Esophagus squamous epithelium (tissue), 5 donors: ENCODE measurements at regions not wholly inside any gene's neighbourhood (a gene's known extent, or its start where the extent isn't known, plus 50 kb on each side); places are given as distances from the start of the nearest gene placed in this dataset.
"Not testable (repeated sequence)": the region's sequence is repeated elsewhere in the genome, so short reads cannot be mapped to it uniquely, and the experiment has no call there.

Source experiments
- DNase-seq: peaks from one replicate; lab custom pipeline; 2025; lab: John Stamatoyannopoulos, UW
- H3K27ac ChIP-seq, 4 donors: fragments of 200-600 bp; sonication (generic); one replicate each; pipeline ENCODE4 v1.5.1; 2016 to 2019; ENCODE audit warnings: mild to moderate bottlenecking in 1 of 4
- H3K27me3 ChIP-seq, 4 donors: fragments of 200-600 bp; sonication (generic); 1 replicate in 3 of 4; 2 replicates in 1 of 4; pipeline versions ENCODE4 v1.5.1 to v1.6.0; 2017 to 2021; ENCODE audit warnings: antibody characterized with exemption in 1 of 4
- H3K36me3 ChIP-seq, 3 donors: fragments of 200-600 bp; sonication (generic); one replicate each; pipeline ENCODE4 v1.5.1; 2016 to 2019
- H3K4me1 ChIP-seq, 3 donors: fragments of 200-600 bp; sonication (generic); one replicate each; pipeline ENCODE4 v1.5.1; 2017 to 2019
- H3K4me3 ChIP-seq, 4 donors: fragments of 200-600 bp; sonication (generic); 1 replicate in 3 of 4; 2 replicates in 1 of 4; pipeline ENCODE4 v1.5.1; 2016 to 2019; ENCODE audit warnings: mild to moderate bottlenecking in 2 of 4, moderate library complexity in 1 of 4
- H3K9me3 ChIP-seq, 3 donors: fragments of 200-600 bp; sonication (generic); one replicate each; pipeline ENCODE4 v1.5.1; 2016 to 2019
- POLR2A ChIP-seq, 4 donors: fragments of 450-650 bp; IDR thresholded peaks; one replicate each; pipeline ENCODE4 v1.6.1; 2017; ENCODE audit warnings: antibody characterized with exemption in 4 of 4, mild to moderate bottlenecking in 4 of 4, moderate library complexity in 3 of 4
- WGBS, 2 donors: methylation state at CpG; one replicate each; pipeline ENCODE4 v1.1.5; 2018; 5-methylcytosine and 5-hydroxymethylcytosine counted together
- intact Hi-C: fragments of 100-400 bp; cut with DNase I; formaldehyde crosslinking; loops from one replicate; pipeline ENCODE4 v1.15.0; 2022
- TF ChIP-seq, protein P1 (sequence below), 6 experiments: fragments of 450-650 bp in 4 of 6; fragments of 200-600 bp in 2 of 6; sonication (generic) in 2 of 6; IDR thresholded peaks; one replicate each; pipeline ENCODE4 v1.5.1; 2016 to 2019; ENCODE audit warnings: antibody characterized with exemption in 6 of 6, mild to moderate bottlenecking in 4 of 6, moderate library complexity in 4 of 6
- donor health status: DM: yes; HTN: yes; CAD: no.

DNA sequence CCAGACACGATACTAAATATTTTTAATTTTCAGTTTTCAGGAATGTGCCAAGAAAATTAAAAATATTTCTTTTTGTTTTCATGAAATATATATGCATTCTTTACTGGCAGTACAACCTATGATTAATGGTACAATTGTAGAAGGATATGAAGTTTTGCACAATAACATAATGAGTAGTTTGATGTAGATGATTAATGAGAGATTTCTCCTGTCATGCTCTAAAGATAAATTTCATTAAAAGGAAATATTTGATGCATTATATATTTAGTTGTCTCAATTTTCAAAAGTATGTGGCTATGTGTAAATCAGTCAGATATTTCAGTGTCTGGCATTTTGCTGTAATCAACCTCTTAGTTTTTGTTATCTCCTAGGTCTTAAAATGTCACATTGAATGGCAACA is 940.2 kb upstream of the MDGA2 start:
- no peak for TF ChIP-seq POLR2A (IDR thresholded peaks at IDR 0.05)
- TF ChIP-seq, protein P1, sequence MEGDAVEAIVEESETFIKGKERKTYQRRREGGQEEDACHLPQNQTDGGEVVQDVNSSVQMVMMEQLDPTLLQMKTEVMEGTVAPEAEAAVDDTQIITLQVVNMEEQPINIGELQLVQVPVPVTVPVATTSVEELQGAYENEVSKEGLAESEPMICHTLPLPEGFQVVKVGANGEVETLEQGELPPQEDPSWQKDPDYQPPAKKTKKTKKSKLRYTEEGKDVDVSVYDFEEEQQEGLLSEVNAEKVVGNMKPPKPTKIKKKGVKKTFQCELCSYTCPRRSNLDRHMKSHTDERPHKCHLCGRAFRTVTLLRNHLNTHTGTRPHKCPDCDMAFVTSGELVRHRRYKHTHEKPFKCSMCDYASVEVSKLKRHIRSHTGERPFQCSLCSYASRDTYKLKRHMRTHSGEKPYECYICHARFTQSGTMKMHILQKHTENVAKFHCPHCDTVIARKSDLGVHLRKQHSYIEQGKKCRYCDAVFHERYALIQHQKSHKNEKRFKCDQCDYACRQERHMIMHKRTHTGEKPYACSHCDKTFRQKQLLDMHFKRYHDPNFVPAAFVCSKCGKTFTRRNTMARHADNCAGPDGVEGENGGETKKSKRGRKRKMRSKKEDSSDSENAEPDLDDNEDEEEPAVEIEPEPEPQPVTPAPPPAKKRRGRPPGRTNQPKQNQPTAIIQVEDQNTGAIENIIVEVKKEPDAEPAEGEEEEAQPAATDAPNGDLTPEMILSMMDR (IDR thresholded peaks at IDR 0.05): no peak
- H3K27ac ChIP-seq: no peak overlapping the region
- intact Hi-C loops: no loop called here
- H3K27me3 ChIP-seq: no peaks in the 10 kb centered on the region
- H3K4me1 ChIP-seq: no peaks in the 10 kb centered on the region
- no peak for DNase-seq
- no peak overlapping the region for H3K4me3 ChIP-seq
- H3K36me3 ChIP-seq: no peaks in the 10 kb centered on the region
- WGBS, 2 donors: 69 to 94% methylated on average over 1 of the region's 1 CpG
- H3K9me3 ChIP-seq: no peaks in the 10 kb centered on the region

- TF ChIP-seq, protein P1 (IDR thresholded peaks at IDR 0.05): no peak
- no peak for TF ChIP-seq POLR2A (IDR thresholded peaks at IDR 0.05)
- Histone ChIP-seq H3K4me3 (no peak overlapping the region), H3K27me3 (no peaks in the 10 kb centered on the region)
These were observed 938.6 kb upstream of the MDGA2 start for GRCh38 chr14:48614003-48614402.

DNA sequence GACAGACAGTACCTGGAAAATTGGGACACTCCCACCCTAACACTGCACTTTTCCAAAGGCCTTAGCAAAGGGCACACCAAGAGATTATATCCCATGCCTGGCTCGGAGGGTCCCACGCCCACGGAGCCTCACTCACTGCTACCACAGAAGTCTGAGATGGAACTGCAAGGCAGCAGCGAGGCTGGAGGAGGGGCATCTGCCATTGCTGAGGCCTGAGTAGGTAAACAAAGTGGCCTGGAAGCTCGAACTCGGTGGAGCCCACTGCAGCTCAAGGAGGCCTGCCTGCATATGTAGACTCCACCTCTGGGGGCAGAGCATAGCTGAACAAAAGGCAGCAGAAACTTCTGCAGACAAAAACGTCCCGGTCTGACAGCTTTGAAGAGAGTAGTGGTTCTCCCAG is 931.6 kb upstream of the MDGA2 start:
- DNase-seq, intact Hi-C loops, H3K36me3 ChIP-seq, H3K4me1 ChIP-seq, H3K4me3 ChIP-seq, H3K27ac ChIP-seq, H3K27me3 ChIP-seq: not testable (repeated sequence)
- WGBS, 2 donors: 53 to 82% methylated on average over 3 to 4 of the region's 8 CpGs
- peaks cover 0 to 11% (median 0%) of the 10 kb centered on the region in 3 donors for H3K9me3 ChIP-seq

More at GRCh38 chr14:48614003-48614402, 938.6 kb upstream of the MDGA2 start:
- intact Hi-C loops: no loop called here
- DNase-seq: no peak
- Histone ChIP-seq H3K27ac (no peak overlapping the region), H3K4me1 (no peaks in the 10 kb centered on the region), H3K36me3 (no peaks in the 10 kb centered on the region), H3K9me3 (no peaks in the 10 kb centered on the region)
- WGBS, 2 donors: 68 to 90% methylated on average over 2 of the region's 2 CpGs

GRCh38 chr14:48598458-48598857 is 923.1 kb upstream of the MDGA2 start:
- TF ChIP-seq, protein P1 (IDR thresholded peaks at IDR 0.05): no peak
- no peak for TF ChIP-seq POLR2A (IDR thresholded peaks at IDR 0.05)
- Histone ChIP-seq H3K27me3 (no peaks in the 10 kb centered on the region), H3K27ac (no peak overlapping the region), H3K9me3 (no peaks in the 10 kb centered on the region), H3K4me3 (no peak overlapping the region), H3K4me1 (no peaks in the 10 kb centered on the region), H3K36me3 (no peaks in the 10 kb centered on the region)
- DNase-seq: no peak
- 67 to 89% methylated on average over 1 to 2 of the region's 7 CpGs for WGBS, 2 donors
- intact Hi-C loops: no loop called here

DNA sequence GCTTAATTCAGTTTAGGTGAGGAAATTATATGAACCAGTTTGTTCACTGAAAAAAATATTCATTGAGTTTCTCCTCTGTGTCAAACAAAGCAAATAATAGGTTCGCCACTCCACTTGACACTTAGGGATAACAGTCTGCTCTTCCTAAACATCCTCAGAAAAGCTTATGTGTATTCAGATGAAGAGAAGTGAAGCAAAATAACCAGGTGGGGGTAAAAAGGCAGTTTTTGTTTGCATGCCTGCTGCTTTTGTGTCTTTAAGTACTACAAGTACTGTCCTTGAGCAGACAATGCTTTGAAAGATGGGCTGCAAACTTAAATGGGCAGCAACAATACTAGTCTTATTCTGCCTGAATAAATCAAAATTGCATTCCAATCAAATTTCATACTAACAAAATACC is 910.7 kb upstream of the MDGA2 start:
- no peak for DNase-seq
- no peaks in the 10 kb centered on the region for H3K27me3 ChIP-seq
- no peaks in the 10 kb centered on the region for H3K9me3 ChIP-seq
- no peak for TF ChIP-seq POLR2A (IDR thresholded peaks at IDR 0.05)
- TF ChIP-seq, protein P1 (IDR thresholded peaks at IDR 0.05): no peak
- no peak overlapping the region for H3K4me3 ChIP-seq
- no peaks in the 10 kb centered on the region for H3K4me1 ChIP-seq
- H3K36me3 ChIP-seq: no peaks in the 10 kb centered on the region
- H3K27ac ChIP-seq: no peak overlapping the region
- WGBS, 2 donors: 42 to 60% methylated on average over 1 of the region's 1 CpG
- intact Hi-C loops: no loop called here

DNA sequence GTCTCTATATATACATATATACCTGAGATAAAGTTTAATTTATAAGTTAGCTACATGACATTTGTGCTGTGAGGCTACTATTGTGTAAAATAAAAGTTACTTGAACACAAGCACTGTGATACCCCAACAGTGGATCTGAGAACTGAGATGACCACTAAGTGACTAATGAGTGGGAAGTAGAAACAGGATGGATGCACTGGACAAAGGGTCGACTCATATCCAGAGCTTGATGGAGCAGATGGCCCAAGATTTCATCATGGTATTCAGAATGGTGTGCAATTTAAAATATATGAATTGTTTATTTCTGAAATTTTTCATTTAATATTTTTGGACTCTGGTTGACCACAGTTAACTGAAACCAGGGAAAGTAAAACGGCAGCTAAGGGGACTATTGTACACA is 908.6 kb upstream of the MDGA2 start:
- TF ChIP-seq, protein P1 (IDR thresholded peaks at IDR 0.05): no peak
- TF ChIP-seq POLR2A (IDR thresholded peaks at IDR 0.05): no peak
- intact Hi-C loops: no loop called here
- no peaks in the 10 kb centered on the region for H3K4me1 ChIP-seq
- no peak overlapping the region for H3K27ac ChIP-seq
- H3K4me3 ChIP-seq: no peak overlapping the region
- no peaks in the 10 kb centered on the region for H3K36me3 ChIP-seq
- no peak for DNase-seq
- no peaks in the 10 kb centered on the region for H3K27me3 ChIP-seq
- WGBS, 2 donors: 31 to 33% methylated on average over 2 of the region's 2 CpGs
- no peaks in the 10 kb centered on the region for H3K9me3 ChIP-seq
